Spleen (tissue), 7 donors: ENCODE measurements at regions not wholly inside any gene's neighbourhood (a gene's known extent, or its start where the extent isn't known, plus 50 kb on each side); places are given as distances from the start of the nearest gene placed in this dataset.

Experiments used
- POLR2A ChIP-seq, 3 donors: fragments of 450-650 bp; IDR thresholded peaks; one replicate each; pipeline ENCODE4 v1.5.1; 2017; ENCODE audit warnings: antibody characterized with exemption in 3 of 3, mild to moderate bottlenecking in 1 of 3
- POLR2AphosphoS5 ChIP-seq, 3 donors: sonication (generic); formaldehyde crosslinking; IDR thresholded peaks; one replicate each; pipeline ENCODE4 v1.5.1; 2017; ENCODE audit warnings: antibody characterized with exemption in 3 of 3
- TF ChIP-seq, protein P1 (sequence below), 11 experiments: fragments of 200-600 bp in 7 of 11; fragments of 450-650 bp in 4 of 11; sonication (generic) in 4 of 11; IDR thresholded peaks in 8 of 11; conservative IDR thresholded peaks in 3 of 11; 1 replicate in 7 of 11; 2 replicates in 4 of 11; pipeline versions ENCODE4 v1.4.0 to v1.8.0; 2016 to 2021; ENCODE audit warnings: antibody characterized with exemption in 11 of 11, inconsistent platforms in 4 of 11, mild to moderate bottlenecking in 1 of 11
- donor health status: DM: no; HTN: no; CAD: no; lungs with moderate emphysema.
- donor health status: DM: no; HTN: no; CAD: no.
- donor health status: DM: no; HTN: no; CAD: no.

DNA sequence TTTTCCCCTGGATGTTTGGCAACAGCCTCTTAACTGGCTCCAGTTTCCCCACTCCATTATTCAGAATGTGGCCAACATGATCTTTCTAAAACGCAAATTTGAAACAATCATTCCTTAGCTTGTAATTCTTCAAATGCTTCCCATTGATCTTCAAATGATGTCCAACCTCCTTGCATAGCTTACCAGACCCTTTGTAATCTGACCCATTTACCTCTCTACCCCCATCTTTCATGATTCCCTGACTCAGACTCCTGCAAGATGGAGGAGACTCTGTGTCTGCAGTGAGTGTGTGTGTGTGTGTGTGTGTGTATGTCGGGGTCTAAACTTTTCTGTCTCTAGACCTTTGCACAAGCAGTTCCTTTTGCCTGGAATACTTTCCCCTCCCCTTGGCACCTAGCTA is 515.7 kb upstream of the PROK2 start:
- TF ChIP-seq, protein P1, sequence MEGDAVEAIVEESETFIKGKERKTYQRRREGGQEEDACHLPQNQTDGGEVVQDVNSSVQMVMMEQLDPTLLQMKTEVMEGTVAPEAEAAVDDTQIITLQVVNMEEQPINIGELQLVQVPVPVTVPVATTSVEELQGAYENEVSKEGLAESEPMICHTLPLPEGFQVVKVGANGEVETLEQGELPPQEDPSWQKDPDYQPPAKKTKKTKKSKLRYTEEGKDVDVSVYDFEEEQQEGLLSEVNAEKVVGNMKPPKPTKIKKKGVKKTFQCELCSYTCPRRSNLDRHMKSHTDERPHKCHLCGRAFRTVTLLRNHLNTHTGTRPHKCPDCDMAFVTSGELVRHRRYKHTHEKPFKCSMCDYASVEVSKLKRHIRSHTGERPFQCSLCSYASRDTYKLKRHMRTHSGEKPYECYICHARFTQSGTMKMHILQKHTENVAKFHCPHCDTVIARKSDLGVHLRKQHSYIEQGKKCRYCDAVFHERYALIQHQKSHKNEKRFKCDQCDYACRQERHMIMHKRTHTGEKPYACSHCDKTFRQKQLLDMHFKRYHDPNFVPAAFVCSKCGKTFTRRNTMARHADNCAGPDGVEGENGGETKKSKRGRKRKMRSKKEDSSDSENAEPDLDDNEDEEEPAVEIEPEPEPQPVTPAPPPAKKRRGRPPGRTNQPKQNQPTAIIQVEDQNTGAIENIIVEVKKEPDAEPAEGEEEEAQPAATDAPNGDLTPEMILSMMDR (IDR thresholded peaks at IDR 0.05 in 8 of 11, conservative IDR thresholded peaks at IDR 0.05 in 3 of 11), result no peak
- TF ChIP-seq POLR2A (IDR thresholded peaks at IDR 0.05), result no peak
- TF ChIP-seq POLR2AphosphoS5 (IDR thresholded peaks at IDR 0.05), result no peak
